ENCODE measurements at regions not wholly inside any gene's neighbourhood (a gene's known extent, or its start where the extent isn't known, plus 50 kb on each side); places are given as distances from the start of the nearest gene placed in this dataset.

GRCh38 chr10:29737074-29737593, 102.4 kb upstream of the SVIL start (continued):
- TF ChIP-seq EEA1 (CRISPR knock-in tag; IDR thresholded peaks at IDR 0.05; ENCODE audit: borderline replicate concordance) (no peak), SMAD3 (CRISPR knock-in tag; IDR thresholded peaks at IDR 0.05) (no peak), ZNF460 (CRISPR knock-in tag; IDR thresholded peaks at IDR 0.05; ENCODE audit: borderline replicate concordance) (no peak), FOSL1 (CRISPR knock-in tag; IDR thresholded peaks at IDR 0.05; ENCODE audit: borderline replicate concordance) (no peak)

DNA sequence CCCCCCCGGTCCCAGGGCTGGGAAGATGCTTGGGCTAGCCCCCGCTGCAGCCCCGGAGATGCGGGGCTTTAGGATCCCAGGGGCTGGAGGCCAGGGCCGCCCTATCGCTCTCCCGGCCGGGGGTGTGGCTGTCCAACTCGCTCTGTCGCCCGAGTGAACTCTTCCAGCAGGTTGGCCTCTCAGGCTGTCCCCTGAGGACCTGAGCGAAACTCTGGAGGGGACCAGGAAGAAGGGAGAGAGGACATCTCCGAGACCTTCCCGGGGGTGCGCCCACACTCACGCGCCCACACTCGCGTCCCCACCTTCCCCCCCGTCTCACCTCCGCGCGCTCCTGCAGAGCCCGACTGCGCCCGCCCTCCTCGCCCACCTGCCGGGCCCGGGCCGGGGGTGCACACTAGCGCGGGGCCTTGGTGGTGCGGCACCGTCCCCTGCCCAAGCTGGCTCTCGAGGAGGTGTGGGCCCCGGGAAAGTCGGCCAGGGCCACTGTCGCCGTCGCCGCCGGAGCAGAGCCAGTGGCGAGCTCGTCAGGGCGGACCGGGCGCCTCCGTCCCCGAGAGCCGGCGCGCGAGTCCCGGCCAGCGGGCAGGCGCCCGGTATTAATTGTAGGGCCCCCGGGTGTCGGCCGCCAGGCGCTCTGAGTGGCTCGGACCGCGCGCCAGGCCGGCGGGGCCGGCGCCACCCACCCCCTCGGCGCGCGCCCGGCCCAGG, 101.7 kb upstream of the SVIL start:
- Histone ChIP-seq H3K4me3 (replicated peaks in 1 of 3; ENCODE audit: insufficient read depth in 1 of 3, low read depth in 2 of 3, low read length in 3 of 3) (peak overlapping the region; percentile 73 to 88 (median 85)), H4K20me1 (ENCODE audit: insufficient read depth, low read length) (no peaks in the 10 kb centered on the region), H3K27ac (ENCODE audit: extremely low read length, insufficient read depth, low read length) (no peak overlapping the region), H3K9me3 (ENCODE audit: low read length) (no peaks in the 10 kb centered on the region), H3K4me1 (ENCODE audit: insufficient read depth, low read length) (peaks cover 39% of the 10 kb centered on the region), H3K79me2 (ENCODE audit: insufficient read depth, low read length) (peaks cover 11% of the 10 kb centered on the region), H3K9ac (ENCODE audit: insufficient read depth, low read depth, low read length) (peak overlapping the region; percentile 77), H3K27me3 (ENCODE audit: control insufficient read depth in 1 of 2, insufficient read depth in 2 of 2, low read length in 2 of 2) (peaks cover 0 to 13% of the 10 kb centered on the region in 2 experiments; a peak in 3 of 5 replicates), H3K4me2 (ENCODE audit: low read depth, low read length) (peak overlapping the region; percentile 90), H2AFZ (ENCODE audit: low read length) (no peak overlapping the region), H3K36me3 (replicated peaks in 1 of 2; ENCODE audit: control insufficient read depth in 1 of 2, insufficient read depth in 2 of 2, low read length in 2 of 2) (no peaks in the 10 kb centered on the region)
- ATAC-seq (peak; percentile 62), DNase-seq (ENCODE audit: low spot score) (no peak), FAIRE-seq (no peak)
- ChIA-PET POLR2A (interaction anchor here (1.0 to 1.6 kb wide), 2 partner anchors 77 to 101 kb away, joined by 3 to 5 read pairs; partner anchors contain the start of gene SVIL), CTCF (ENCODE audit: low intra/inter-chr PET ratio, low total read pairs) (interaction anchor here (1.6 kb wide), 1 partner anchor 146 kb away, joined by 7 read pairs; no protein-coding TSS in a partner anchor)
- no TSS peak for BruUV-seq (replicated peaks)
- 2% methylated on average over 9 of the region's 74 CpGs for WGBS (ENCODE audit: low lambda C conversion rate)
- intact Hi-C loops (cut with micrococcal nuclease; ENCODE audit: unreplicated experiment), result loop anchor here (1.0 kb wide), 2 partner anchors 117 to 201 kb away; no protein-coding TSS in a partner anchor
- in situ Hi-C loops (cut with HindIII; ENCODE audit: extremely low pct_ligation_motif_present, low pct_unique_long_range_greater_than_20kb), result loop anchor here (5.0 kb wide), 1 partner anchor 99 kb away; no protein-coding TSS in a partner anchor
- TF ChIP-seq, protein P1, sequence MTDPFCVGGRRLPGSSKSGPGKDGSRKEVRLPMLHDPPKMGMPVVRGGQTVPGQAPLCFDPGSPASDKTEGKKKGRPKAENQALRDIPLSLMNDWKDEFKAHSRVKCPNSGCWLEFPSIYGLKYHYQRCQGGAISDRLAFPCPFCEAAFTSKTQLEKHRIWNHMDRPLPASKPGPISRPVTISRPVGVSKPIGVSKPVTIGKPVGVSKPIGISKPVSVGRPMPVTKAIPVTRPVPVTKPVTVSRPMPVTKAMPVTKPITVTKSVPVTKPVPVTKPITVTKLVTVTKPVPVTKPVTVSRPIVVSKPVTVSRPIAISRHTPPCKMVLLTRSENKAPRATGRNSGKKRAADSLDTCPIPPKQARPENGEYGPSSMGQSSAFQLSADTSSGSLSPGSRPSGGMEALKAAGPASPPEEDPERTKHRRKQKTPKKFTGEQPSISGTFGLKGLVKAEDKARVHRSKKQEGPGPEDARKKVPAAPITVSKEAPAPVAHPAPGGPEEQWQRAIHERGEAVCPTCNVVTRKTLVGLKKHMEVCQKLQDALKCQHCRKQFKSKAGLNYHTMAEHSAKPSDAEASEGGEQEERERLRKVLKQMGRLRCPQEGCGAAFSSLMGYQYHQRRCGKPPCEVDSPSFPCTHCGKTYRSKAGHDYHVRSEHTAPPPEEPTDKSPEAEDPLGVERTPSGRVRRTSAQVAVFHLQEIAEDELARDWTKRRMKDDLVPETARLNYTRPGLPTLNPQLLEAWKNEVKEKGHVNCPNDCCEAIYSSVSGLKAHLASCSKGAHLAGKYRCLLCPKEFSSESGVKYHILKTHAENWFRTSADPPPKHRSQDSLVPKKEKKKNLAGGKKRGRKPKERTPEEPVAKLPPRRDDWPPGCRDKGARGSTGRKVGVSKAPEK (CRISPR knock-in tag; IDR thresholded peaks at IDR 0.05; ENCODE audit: borderline replicate concordance), result peak; percentile 8; the same call in 1 of the 2 replicates
- TF ChIP-seq HMGA1 (CRISPR knock-in tag; conservative IDR thresholded peaks at IDR 0.05) (no peak), ZNF547 (CRISPR knock-in tag; IDR thresholded peaks at IDR 0.05) (peak; percentile 67; the same call in 1 of the 2 replicates), ZFP91 (CRISPR knock-in tag; IDR thresholded peaks at IDR 0.05; ENCODE audit: borderline replicate concordance) (peak; percentile 52; the same call in 1 of the 2 replicates), HDAC1 (CRISPR knock-in tag; IDR thresholded peaks at IDR 0.05) (peak; percentile 16; the same call in 1 of the 2 replicates), ZNF253 (CRISPR knock-in tag; IDR thresholded peaks at IDR 0.05; ENCODE audit: borderline replicate concordance) (0 out of 2 replicates have a peak, but pooled peaks have one; percentile 37), ELF1 (CRISPR knock-in tag; IDR thresholded peaks at IDR 0.05) (0 out of 2 replicates have a peak, but pooled peaks have one; percentile 25), ZNF275 (CRISPR knock-in tag; IDR thresholded peaks at IDR 0.05; ENCODE audit: borderline replicate concordance) (peak; percentile 11; the same call in 1 of the 2 replicates), ZNF816 (CRISPR knock-in tag; IDR thresholded peaks at IDR 0.05; ENCODE audit: borderline replicate concordance) (no peak), SP4 (CRISPR knock-in tag; IDR thresholded peaks at IDR 0.05) (peak; percentile 35; the same call in 1 of the 2 replicates), NFIB (CRISPR knock-in tag; IDR thresholded peaks at IDR 0.05; ENCODE audit: borderline replicate concordance) (no peak), PHF21A (CRISPR knock-in tag; IDR thresholded peaks at IDR 0.05) (no peak; the same call in 1 of the 2 replicates)
